H9 (cell line): ENCODE measurements at regions not wholly inside any gene's neighbourhood (a gene's known extent, or its start where the extent isn't known, plus 50 kb on each side); places are given as distances from the start of the nearest gene placed in this dataset.

Experiments used
- DNase-seq: peaks from one replicate; pipeline ENCODE4 v3.0.0-alpha.2; 2017
- H2AFZ ChIP-seq: one replicate; pipeline ENCODE4 v1.6.1; 2013; ENCODE audit warnings: mild to moderate bottlenecking, low read length, control low read depth, moderate library complexity
- H2AK5ac ChIP-seq: 2 replicates; pipeline ENCODE4 v1.6.1; 2013; ENCODE audit warnings: low read length, control low read depth, mixed read lengths; ENCODE audit not compliant: insufficient read length
- H2BK120ac ChIP-seq: one replicate; pipeline ENCODE4 v1.6.1; 2013; ENCODE audit warnings: low read depth, mild to moderate bottlenecking, low read length, control low read depth, inconsistent platforms; ENCODE audit not compliant: poor library complexity, severe bottlenecking
- H2BK12ac ChIP-seq: 2 replicates; pipeline ENCODE4 v1.6.1; 2013; ENCODE audit warnings: low read length, control low read depth, mixed read lengths, low read depth; ENCODE audit not compliant: insufficient read length
- H2BK15ac ChIP-seq: 2 replicates; pipeline ENCODE4 v1.6.1; 2013; ENCODE audit warnings: low read depth, low read length, control low read depth
- H2BK20ac ChIP-seq: one replicate; pipeline ENCODE4 v1.6.1; 2013; ENCODE audit warnings: low read depth, mild to moderate bottlenecking, low read length, control low read depth, inconsistent platforms; ENCODE audit not compliant: poor library complexity, severe bottlenecking
- H2BK5ac ChIP-seq: 2 replicates; pipeline ENCODE4 v1.6.1; 2013; ENCODE audit warnings: low read length, control low read depth, mixed read lengths; ENCODE audit not compliant: insufficient read length
- H3K14ac ChIP-seq: 2 replicates; pipeline ENCODE4 v1.6.1; 2013; ENCODE audit warnings: low read length, control low read depth; ENCODE audit not compliant: insufficient read depth
- H3K18ac ChIP-seq: 2 replicates; pipeline ENCODE4 v1.6.1; 2013; ENCODE audit warnings: low read depth, mild to moderate bottlenecking, mixed read lengths, low read length, control low read depth; ENCODE audit not compliant: insufficient read length
- H3K23ac ChIP-seq: 2 replicates; pipeline ENCODE4 v1.6.1; 2013; ENCODE audit warnings: low read length, control low read depth, mixed read lengths, low read depth; ENCODE audit not compliant: insufficient read length
- H3K23me2 ChIP-seq: 2 replicates; pipeline ENCODE4 v1.6.1; 2013; ENCODE audit warnings: low read depth, mild to moderate bottlenecking, mixed read lengths, low read length, control low read depth; ENCODE audit not compliant: insufficient read length, poor library complexity, severe bottlenecking
- H3K27ac ChIP-seq: 2 replicates; pipeline ENCODE4 v1.5.1; 2013; ENCODE audit warnings: low read length, control low read depth, mixed read lengths, low read depth; ENCODE audit not compliant: insufficient read length
- H3K27me3 ChIP-seq: 2 replicates; pipeline ENCODE4 v1.6.1; 2013; ENCODE audit warnings: low read length, control low read depth, inconsistent platforms; ENCODE audit not compliant: insufficient read depth
- H3K4ac ChIP-seq: 2 replicates; pipeline ENCODE4 v1.6.1; 2013; ENCODE audit warnings: low read depth, mild to moderate bottlenecking, control low read depth, inconsistent platforms, low read length, moderate library complexity
- H3K4me1 ChIP-seq: 2 replicates; pipeline ENCODE4 v1.6.1; 2013; ENCODE audit warnings: low read length, control low read depth, inconsistent platforms; ENCODE audit not compliant: insufficient read depth
- H3K4me2 ChIP-seq: 2 replicates; pipeline ENCODE4 v1.6.1; 2013; ENCODE audit warnings: low read length, control low read depth, mixed read lengths; ENCODE audit not compliant: insufficient read length, insufficient read depth
- H3K56ac ChIP-seq: 2 replicates; pipeline ENCODE4 v1.6.1; 2013; ENCODE audit warnings: low read depth, mild to moderate bottlenecking, mixed read lengths, low read length, control low read depth; ENCODE audit not compliant: insufficient read length
- H3K79me1 ChIP-seq: 2 replicates; pipeline ENCODE4 v1.6.1; 2013; ENCODE audit warnings: low read depth, mild to moderate bottlenecking, moderate library complexity, low read length, control low read depth, inconsistent platforms; ENCODE audit not compliant: insufficient read depth, poor library complexity, severe bottlenecking
- H3K79me2 ChIP-seq: 2 replicates; pipeline ENCODE4 v1.6.1; 2013; ENCODE audit warnings: low read length, control low read depth, inconsistent platforms; ENCODE audit not compliant: insufficient read depth
- H3K9ac ChIP-seq: 2 replicates; pipeline ENCODE4 v1.6.1; 2013; ENCODE audit warnings: low read length, control low read depth, mixed read lengths; ENCODE audit not compliant: insufficient read length; ENCODE audit errors: extremely low read depth
- H3K9me3 ChIP-seq: one replicate; pipeline ENCODE4 v1.6.1; 2013; ENCODE audit warnings: low read depth, low read length, inconsistent platforms; ENCODE audit not compliant: control insufficient read depth
- H3T11ph ChIP-seq: one replicate; pipeline ENCODE4 v1.6.1; 2013; ENCODE audit warnings: mild to moderate bottlenecking, low read length, control low read depth, inconsistent platforms
- H4K20me1 ChIP-seq: one replicate; pipeline ENCODE4 v1.6.1; 2013; ENCODE audit not compliant: control insufficient read depth, insufficient read length, insufficient read depth
- H4K5ac ChIP-seq: 2 replicates; pipeline ENCODE4 v1.6.1; 2013; ENCODE audit warnings: low read depth, mild to moderate bottlenecking, mixed read lengths, low read length, control low read depth; ENCODE audit not compliant: insufficient read length
- H4K8ac ChIP-seq: replicated peaks from 2 replicates; pipeline ENCODE4 v1.6.1; 2013; ENCODE audit warnings: low read length, control low read depth, mixed read lengths, low read depth; ENCODE audit not compliant: insufficient read length
- H4K91ac ChIP-seq: 2 replicates; pipeline ENCODE4 v1.6.1; 2013; ENCODE audit warnings: low read depth, mild to moderate bottlenecking, moderate library complexity, mixed read lengths, low read length, control low read depth; ENCODE audit not compliant: insufficient read length
- H3K27ac Mint-ChIP-seq, 3 experiments: 2 replicates in 2 of 3; 3 replicates in 1 of 3; pipeline ENCODE4 v1.8.0; 2020 to 2021; ENCODE audit warnings: mixed read lengths in 3 of 3, mild to moderate bottlenecking in 1 of 3, moderate library complexity in 1 of 3
- H3K27me3 Mint-ChIP-seq: 2 replicates; pipeline ENCODE4 v1.8.0; 2021; ENCODE audit warnings: low read depth, mild to moderate bottlenecking, moderate library complexity, mixed read lengths
- H3K36me3 Mint-ChIP-seq, 3 experiments: 2 replicates in 2 of 3; 3 replicates in 1 of 3; pipeline ENCODE4 v1.8.0; 2020 to 2021; ENCODE audit warnings: low read depth in 3 of 3, mixed read lengths in 3 of 3; ENCODE audit not compliant: insufficient read depth in 1 of 3
- H3K4me1 Mint-ChIP-seq, 2 experiments: 2 replicates each; pipeline ENCODE4 v1.8.0; 2020; ENCODE audit warnings: mixed read lengths in 2 of 2
- H3K4me3 Mint-ChIP-seq, 2 experiments: 2 replicates in 1 of 2; 3 replicates in 1 of 2; pipeline ENCODE4 v1.8.0; 2020 to 2021; ENCODE audit warnings: mild to moderate bottlenecking in 2 of 2, mixed read lengths in 2 of 2, moderate library complexity in 1 of 2
- H3K9me3 Mint-ChIP-seq, 2 experiments: 2 replicates in 1 of 2; 3 replicates in 1 of 2; pipeline ENCODE4 v1.8.0; 2020; ENCODE audit warnings: mild to moderate bottlenecking in 2 of 2, mixed read lengths in 2 of 2, moderate library complexity in 1 of 2
- TF ChIP-seq, protein P1 (sequence below): fragments of 200-600 bp; sonication (generic); conservative IDR thresholded peaks from 3 replicates; pipeline ENCODE4 v1.8.0; 2021; ENCODE audit warnings: antibody characterized with exemption, mild to moderate bottlenecking

GRCh38 chr18:5036523-5036922 is 160.5 kb downstream of the AKAIN1 start:
- H3K4me1 ChIP-seq: 0 out of 2 replicates have a peak, but pooled peaks cover 3% of the 10 kb centered on the region
- H3K14ac ChIP-seq: no peak overlapping the region
- H2BK20ac ChIP-seq: no peak overlapping the region
- Mint-ChIP-seq H3K9me3 (peaks cover 15 to 18% of the 10 kb centered on the region in 2 experiments), H3K4me3 (no peak overlapping the region), H3K36me3 (peaks cover 0 to 18% (median 4%) of the 10 kb centered on the region in 3 experiments; a peak in 4 of 7 replicates), H3K27ac (no peak overlapping the region), H3K27me3 (peaks cover 36% of the 10 kb centered on the region), H3K4me1 (peaks cover 18 to 23% of the 10 kb centered on the region in 2 experiments)
- no peak overlapping the region for H3K9ac ChIP-seq
- H4K5ac ChIP-seq: no peak overlapping the region
- H3K9me3 ChIP-seq: no peaks in the 10 kb centered on the region
- no peak overlapping the region for H3K4me2 ChIP-seq
- DNase-seq: no peak
- H2BK12ac ChIP-seq: no peak overlapping the region
- H3K4ac ChIP-seq: no peak overlapping the region
- no peak overlapping the region for H2BK5ac ChIP-seq
- no peak overlapping the region for H3K18ac ChIP-seq
- no peak overlapping the region for H2AK5ac ChIP-seq
- H2BK120ac ChIP-seq: no peak overlapping the region
- no peak overlapping the region for H4K8ac ChIP-seq
- no peaks in the 10 kb centered on the region for H4K20me1 ChIP-seq
- H3K79me2 ChIP-seq: no peaks in the 10 kb centered on the region
- no peak overlapping the region for H3K27ac ChIP-seq
- no peak overlapping the region for H2AFZ ChIP-seq
- no peak overlapping the region for H4K91ac ChIP-seq
- H3T11ph ChIP-seq: no peak overlapping the region
- no peak overlapping the region for H2BK15ac ChIP-seq
- no peaks in the 10 kb centered on the region for H3K23me2 ChIP-seq
- H3K79me1 ChIP-seq: no peaks in the 10 kb centered on the region
- no peak overlapping the region for H3K56ac ChIP-seq
- no peaks in the 10 kb centered on the region; the same call in 1 of the 2 replicates for H3K27me3 ChIP-seq
- H3K23ac ChIP-seq: no peak overlapping the region
- TF ChIP-seq, protein P1, sequence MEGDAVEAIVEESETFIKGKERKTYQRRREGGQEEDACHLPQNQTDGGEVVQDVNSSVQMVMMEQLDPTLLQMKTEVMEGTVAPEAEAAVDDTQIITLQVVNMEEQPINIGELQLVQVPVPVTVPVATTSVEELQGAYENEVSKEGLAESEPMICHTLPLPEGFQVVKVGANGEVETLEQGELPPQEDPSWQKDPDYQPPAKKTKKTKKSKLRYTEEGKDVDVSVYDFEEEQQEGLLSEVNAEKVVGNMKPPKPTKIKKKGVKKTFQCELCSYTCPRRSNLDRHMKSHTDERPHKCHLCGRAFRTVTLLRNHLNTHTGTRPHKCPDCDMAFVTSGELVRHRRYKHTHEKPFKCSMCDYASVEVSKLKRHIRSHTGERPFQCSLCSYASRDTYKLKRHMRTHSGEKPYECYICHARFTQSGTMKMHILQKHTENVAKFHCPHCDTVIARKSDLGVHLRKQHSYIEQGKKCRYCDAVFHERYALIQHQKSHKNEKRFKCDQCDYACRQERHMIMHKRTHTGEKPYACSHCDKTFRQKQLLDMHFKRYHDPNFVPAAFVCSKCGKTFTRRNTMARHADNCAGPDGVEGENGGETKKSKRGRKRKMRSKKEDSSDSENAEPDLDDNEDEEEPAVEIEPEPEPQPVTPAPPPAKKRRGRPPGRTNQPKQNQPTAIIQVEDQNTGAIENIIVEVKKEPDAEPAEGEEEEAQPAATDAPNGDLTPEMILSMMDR: peak; percentile 47; the same call in 2 of the 3 replicates
